Neural cell (in vitro differentiated cells): ENCODE measurements at regions not wholly inside any gene's neighbourhood (a gene's known extent, or its start where the extent isn't known, plus 50 kb on each side); places are given as distances from the start of the nearest gene placed in this dataset.
A peak's percentile ranks its signal among the peaks of the same experiment; 100 is the strongest.

Source experiments
- CTCF ChIP-seq: fragments of 450-650 bp; IDR thresholded peaks from 2 replicates; pipeline ENCODE4 v1.5.1; 2014; ENCODE audit warnings: antibody characterized with exemption, mild to moderate bottlenecking, moderate library complexity; ENCODE audit not compliant: poor library complexity, severe bottlenecking
- EP300 ChIP-seq: fragments of 450-650 bp; conservative IDR thresholded peaks from 2 replicates; pipeline ENCODE4 v1.6.1; 2014; ENCODE audit warnings: antibody characterized with exemption, mild to moderate bottlenecking, moderate library complexity; ENCODE audit not compliant: poor library complexity, severe bottlenecking
- EZH2 ChIP-seq: fragments of 200-600, 300-800 bp; shearing (Covaris generic), sonication (generic); IDR thresholded peaks from 2 replicates; pipeline ENCODE4 v1.6.1; 2014; ENCODE audit warnings: antibody characterized with exemption, low read length, borderline replicate concordance, mild to moderate bottlenecking; ENCODE audit not compliant: insufficient read depth, poor library complexity, severe bottlenecking
- TAF1 ChIP-seq: IDR thresholded peaks from 2 replicates; pipeline ENCODE4 v1.6.1; 2012; ENCODE audit warnings: low read depth

- peak; percentile 16 for TF ChIP-seq CTCF
- TF ChIP-seq EP300, result no peak
- no peak for TF ChIP-seq EZH2
- no peak for TF ChIP-seq TAF1
Measured at GRCh38 chr18:59839931-59840685, 59.7 kb upstream of the PMAIP1 start.
